ENCODE measurements at regions not wholly inside any gene's neighbourhood (a gene's known extent, or its start where the extent isn't known, plus 50 kb on each side); places are given as distances from the start of the nearest gene placed in this dataset.

- peak; percentile 67 for ATAC-seq
These were observed 180.3 kb upstream of the GRB10 start for GRCh38 chr7:50962962-50963374.

GRCh38 chr7:50962281-50962883 lies 179.7 kb upstream of the GRB10 start:
- intact Hi-C loops (cut with DNase I): no loop called here
- DNase-seq (ENCODE audit: low spot score) (no peak), ATAC-seq (no peak)

More at GRCh38 chr7:50962962-50963374, 180.3 kb upstream of the GRB10 start:
- DNase-seq (ENCODE audit: low spot score): no peak
- intact Hi-C loops (cut with DNase I): no loop called here

GRCh38 chr7:50960621-50961310 lies 178.1 kb upstream of the GRB10 start:
- DNase-seq (ENCODE audit: low spot score): no peak
- intact Hi-C loops (cut with DNase I): no loop called here

GRCh38 chr7:50959991-50960390 lies 177.3 kb upstream of the GRB10 start:
- no peak for DNase-seq (ENCODE audit: low spot score)
- intact Hi-C loops (cut with DNase I): no loop called here

More at GRCh38 chr7:50960621-50961310, 178.1 kb upstream of the GRB10 start:
- no peak for ATAC-seq

GRCh38 chr7:50959560-50959959 lies 176.9 kb upstream of the GRB10 start:
- no peak for DNase-seq (ENCODE audit: low spot score)
- intact Hi-C loops (cut with DNase I): no loop called here
- ATAC-seq: no peak

More at GRCh38 chr7:50959991-50960390, 177.3 kb upstream of the GRB10 start:
- ATAC-seq: no peak

GRCh38 chr7:50957855-50958254 lies 175.2 kb upstream of the GRB10 start:
- DNase-seq (ENCODE audit: low spot score) (no peak), ATAC-seq (no peak)
- intact Hi-C loops (cut with DNase I): no loop called here

GRCh38 chr7:50957431-50957830 lies 174.7 kb upstream of the GRB10 start:
- intact Hi-C loops (cut with DNase I): no loop called here
- ATAC-seq: no peak
- no peak for DNase-seq (ENCODE audit: low spot score)

- DNase-seq (ENCODE audit: low spot score) (no peak), ATAC-seq (no peak)
- intact Hi-C loops (cut with DNase I): no loop called here
These were observed 173.9 kb upstream of the GRB10 start for GRCh38 chr7:50956522-50957155.

- intact Hi-C loops (cut with DNase I): no loop called here
- ATAC-seq (no peak), DNase-seq (ENCODE audit: low spot score) (no peak)
These were observed 172.0 kb upstream of the GRB10 start for GRCh38 chr7:50954716-50955115.

- intact Hi-C loops (cut with DNase I): no loop called here
- DNase-seq (ENCODE audit: low spot score): no peak
These were observed 171.5 kb upstream of the GRB10 start for GRCh38 chr7:50954245-50954644.

GRCh38 chr7:50953820-50954219 lies 171.1 kb upstream of the GRB10 start:
- intact Hi-C loops (cut with DNase I): no loop called here
- DNase-seq (ENCODE audit: low spot score) (no peak), ATAC-seq (peak; percentile 40)

More at GRCh38 chr7:50954245-50954644, 171.5 kb upstream of the GRB10 start:
- no peak for ATAC-seq

- DNase-seq (ENCODE audit: low spot score) (no peak), ATAC-seq (peak; percentile 70)
- intact Hi-C loops (cut with DNase I): no loop called here
These were observed 170.6 kb upstream of the GRB10 start for GRCh38 chr7:50953303-50953702.

- peak; percentile 37 for ATAC-seq
- DNase-seq (ENCODE audit: low spot score): no peak
These were observed 169.8 kb upstream of the GRB10 start for GRCh38 chr7:50952544-50952943.

GRCh38 chr7:50952120-50952519 lies 169.4 kb upstream of the GRB10 start:
- DNase-seq (ENCODE audit: low spot score) (no peak), ATAC-seq (no peak)
- intact Hi-C loops (cut with DNase I): no loop called here

More at GRCh38 chr7:50952544-50952943, 169.8 kb upstream of the GRB10 start:
- intact Hi-C loops (cut with DNase I): no loop called here

- ATAC-seq (no peak), DNase-seq (ENCODE audit: low spot score) (no peak)
- intact Hi-C loops (cut with DNase I): no loop called here
These were observed 160.8 kb upstream of the GRB10 start for GRCh38 chr7:50943482-50943881.

GRCh38 chr7:50941525-50941924 lies 158.8 kb upstream of the GRB10 start:
- ATAC-seq (no peak), DNase-seq (ENCODE audit: low spot score) (no peak)
- intact Hi-C loops (cut with DNase I): no loop called here

- intact Hi-C loops (cut with DNase I): no loop called here
- no peak for ATAC-seq
- no peak for DNase-seq (ENCODE audit: low spot score)
These were observed 157.9 kb upstream of the GRB10 start for GRCh38 chr7:50940621-50941020.

GRCh38 chr7:50939021-50939420 lies 156.3 kb upstream of the GRB10 start:
- no peak for ATAC-seq
- no peak for DNase-seq (ENCODE audit: low spot score)
- intact Hi-C loops (cut with DNase I): no loop called here

GRCh38 chr7:50937727-50938126 lies 155.0 kb upstream of the GRB10 start:
- no peak for ATAC-seq
- no peak for DNase-seq (ENCODE audit: low spot score)
- intact Hi-C loops (cut with DNase I): no loop called here

- intact Hi-C loops (cut with DNase I): no loop called here
- ATAC-seq (no peak), DNase-seq (ENCODE audit: low spot score) (no peak)
These were observed 143.4 kb upstream of the GRB10 start for GRCh38 chr7:50926049-50926448.

Measured in sciatic nerve (tissue), 2 donors.